ENCODE measurements at regions not wholly inside any gene's neighbourhood (a gene's known extent, or its start where the extent isn't known, plus 50 kb on each side); places are given as distances from the start of the nearest gene placed in this dataset.

- TF ChIP-seq ZNF441 (CRISPR knock-in tag; IDR thresholded peaks at IDR 0.05; ENCODE audit: borderline replicate concordance) = no peak
- TF ChIP-seq IRF1 (CRISPR knock-in tag; IDR thresholded peaks at IDR 0.05; ENCODE audit: low read depth) = no peak
- TF ChIP-seq ZNF142 (CRISPR knock-in tag; IDR thresholded peaks at IDR 0.05) = no peak
- TF ChIP-seq PCBP2 (optimal IDR thresholded peaks at IDR 0.05; ENCODE audit: low read depth, low read length, poor library complexity, severe bottlenecking) = no peak
Observed at GRCh38 chr6:150698391-150698790, 98.7 kb downstream of the PLEKHG1 start (continued).

GRCh38 chr6:150702675-150703074 is 103.0 kb downstream of the PLEKHG1 start:
- peaks cover 2 to 5% of the 10 kb centered on the region in 2 experiments; a peak in 4 of 5 replicates for H3K27me3 ChIP-seq (ENCODE audit: control insufficient read depth in 1 of 2, insufficient read depth in 2 of 2, low read length in 2 of 2)
- no TSS peak for BruUV-seq (replicated peaks)
- H3K27ac ChIP-seq (ENCODE audit: extremely low read length, insufficient read depth, low read length) = no peak overlapping the region
- no peak overlapping the region for H3K4me2 ChIP-seq (ENCODE audit: low read depth, low read length)
- no peak for FAIRE-seq
- H3K4me3 ChIP-seq (replicated peaks in 1 of 3; ENCODE audit: insufficient read depth in 1 of 3, low read depth in 2 of 3, low read length in 3 of 3) = no peak overlapping the region
- H2AFZ ChIP-seq (ENCODE audit: low read length) = no peak overlapping the region
- intact Hi-C loops (cut with micrococcal nuclease; ENCODE audit: unreplicated experiment) (no loop called here), in situ Hi-C loops (cut with HindIII; ENCODE audit: extremely low pct_ligation_motif_present, low pct_unique_long_range_greater_than_20kb) (no loop called here)
- CTCF ChIA-PET (ENCODE audit: low intra/inter-chr PET ratio, low total read pairs) = no interaction called here
- no peak for DNase-seq (ENCODE audit: low spot score)
- no peaks in the 10 kb centered on the region for H3K79me2 ChIP-seq (ENCODE audit: insufficient read depth, low read length)
- TF ChIP-seq ZFP36L2 (CRISPR knock-in tag; IDR thresholded peaks at IDR 0.05) (no peak), ZNF337 (CRISPR knock-in tag; IDR thresholded peaks at IDR 0.05; ENCODE audit: borderline replicate concordance, low read depth) (no peak), FOXC1 (CRISPR knock-in tag; IDR thresholded peaks at IDR 0.05; ENCODE audit: borderline replicate concordance) (no peak), ZNF776 (CRISPR knock-in tag; IDR thresholded peaks at IDR 0.05) (no peak), GZF1 (CRISPR knock-in tag; IDR thresholded peaks at IDR 0.05) (no peak), TOE1 (CRISPR knock-in tag; IDR thresholded peaks at IDR 0.05) (no peak), ZNF629 (CRISPR knock-in tag; conservative IDR thresholded peaks at IDR 0.05) (no peak), NFRKB (IDR thresholded peaks at IDR 0.05) (no peak)
- no peaks in the 10 kb centered on the region; a peak in 1 of 5 replicates for H3K36me3 ChIP-seq (replicated peaks in 1 of 2; ENCODE audit: control insufficient read depth in 1 of 2, insufficient read depth in 2 of 2, low read length in 2 of 2)
- H3K4me1 ChIP-seq (ENCODE audit: insufficient read depth, low read length) = no peaks in the 10 kb centered on the region
- H3K9ac ChIP-seq (ENCODE audit: insufficient read depth, low read depth, low read length) = no peak overlapping the region
- H4K20me1 ChIP-seq (ENCODE audit: insufficient read depth, low read length) = no peaks in the 10 kb centered on the region
- ATAC-seq = no peak
- 30% methylated on average over 6 of the region's 6 CpGs for WGBS (ENCODE audit: low lambda C conversion rate)
- POLR2A ChIA-PET = no interaction called here
- H3K9me3 ChIP-seq (ENCODE audit: low read length) = no peaks in the 10 kb centered on the region

Measured in HepG2 (cell line).